ENCODE measurements at regions not wholly inside any gene's neighbourhood (a gene's known extent, or its start where the extent isn't known, plus 50 kb on each side); places are given as distances from the start of the nearest gene placed in this dataset.
A peak's percentile ranks its signal among the peaks of the same experiment; 100 is the strongest.

DNA sequence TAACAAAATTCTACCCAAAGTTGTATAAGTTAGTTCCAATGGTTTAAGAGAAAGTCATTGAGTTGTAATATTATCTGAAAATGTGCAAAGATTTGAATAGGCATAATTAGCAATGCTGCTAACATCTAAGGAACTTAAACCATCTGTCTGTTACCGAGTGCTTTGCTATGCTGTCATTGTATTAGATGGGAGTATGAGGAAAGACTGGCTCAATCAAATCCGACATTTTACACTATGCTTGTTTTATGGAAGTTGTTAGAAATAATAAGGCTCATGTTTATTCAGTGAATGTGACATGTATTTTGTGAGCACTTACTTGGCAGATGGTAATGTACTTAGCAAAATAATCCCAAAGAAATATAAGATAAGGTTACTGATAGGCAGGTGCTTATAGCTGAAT, 1715.1 kb downstream of the PCDH7 start:
- no peak for DNase-seq (ENCODE audit: low read depth)
- Histone ChIP-seq H3K36me3 (ENCODE audit: control insufficient read depth, insufficient read depth, low read length) (no peaks in the 10 kb centered on the region), H3K4me3 (ENCODE audit: low read depth, low read length) (no peak overlapping the region), H3K27me3 (ENCODE audit: control insufficient read depth, insufficient read depth, low read length) (no peaks in the 10 kb centered on the region)
- TF ChIP-seq, protein P1, sequence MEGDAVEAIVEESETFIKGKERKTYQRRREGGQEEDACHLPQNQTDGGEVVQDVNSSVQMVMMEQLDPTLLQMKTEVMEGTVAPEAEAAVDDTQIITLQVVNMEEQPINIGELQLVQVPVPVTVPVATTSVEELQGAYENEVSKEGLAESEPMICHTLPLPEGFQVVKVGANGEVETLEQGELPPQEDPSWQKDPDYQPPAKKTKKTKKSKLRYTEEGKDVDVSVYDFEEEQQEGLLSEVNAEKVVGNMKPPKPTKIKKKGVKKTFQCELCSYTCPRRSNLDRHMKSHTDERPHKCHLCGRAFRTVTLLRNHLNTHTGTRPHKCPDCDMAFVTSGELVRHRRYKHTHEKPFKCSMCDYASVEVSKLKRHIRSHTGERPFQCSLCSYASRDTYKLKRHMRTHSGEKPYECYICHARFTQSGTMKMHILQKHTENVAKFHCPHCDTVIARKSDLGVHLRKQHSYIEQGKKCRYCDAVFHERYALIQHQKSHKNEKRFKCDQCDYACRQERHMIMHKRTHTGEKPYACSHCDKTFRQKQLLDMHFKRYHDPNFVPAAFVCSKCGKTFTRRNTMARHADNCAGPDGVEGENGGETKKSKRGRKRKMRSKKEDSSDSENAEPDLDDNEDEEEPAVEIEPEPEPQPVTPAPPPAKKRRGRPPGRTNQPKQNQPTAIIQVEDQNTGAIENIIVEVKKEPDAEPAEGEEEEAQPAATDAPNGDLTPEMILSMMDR (IDR thresholded peaks at IDR 0.05; ENCODE audit: insufficient read depth, low read length, poor library complexity, severe bottlenecking): no peak

DNA sequence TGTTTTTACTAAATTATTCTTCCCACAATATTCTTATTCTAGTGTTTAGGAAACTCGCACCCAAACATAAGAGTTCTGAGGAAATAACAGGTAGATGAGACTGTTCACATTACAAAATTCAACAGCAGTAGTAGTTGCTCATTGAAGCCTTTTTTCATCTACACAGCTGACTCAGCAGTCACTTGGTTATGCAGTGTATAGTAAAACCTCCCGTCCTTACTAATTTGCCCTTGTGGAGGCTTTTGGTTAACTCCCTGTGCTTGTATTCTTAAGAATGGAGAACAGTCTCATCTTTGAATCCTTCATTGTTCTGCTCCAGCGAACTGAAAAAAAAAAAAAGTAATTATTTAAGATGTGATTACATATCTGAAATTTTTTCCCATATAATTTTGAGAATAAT, 1716.6 kb downstream of the PCDH7 start:
- no peaks in the 10 kb centered on the region for H3K27me3 ChIP-seq (ENCODE audit: control insufficient read depth, insufficient read depth, low read length)
- TF ChIP-seq, protein P1 (IDR thresholded peaks at IDR 0.05; ENCODE audit: insufficient read depth, low read length, poor library complexity, severe bottlenecking): no peak
- no peak for DNase-seq (ENCODE audit: low read depth)
- no peaks in the 10 kb centered on the region for H3K36me3 ChIP-seq (ENCODE audit: control insufficient read depth, insufficient read depth, low read length)
- no peak overlapping the region for H3K4me3 ChIP-seq (ENCODE audit: low read depth, low read length)

DNA sequence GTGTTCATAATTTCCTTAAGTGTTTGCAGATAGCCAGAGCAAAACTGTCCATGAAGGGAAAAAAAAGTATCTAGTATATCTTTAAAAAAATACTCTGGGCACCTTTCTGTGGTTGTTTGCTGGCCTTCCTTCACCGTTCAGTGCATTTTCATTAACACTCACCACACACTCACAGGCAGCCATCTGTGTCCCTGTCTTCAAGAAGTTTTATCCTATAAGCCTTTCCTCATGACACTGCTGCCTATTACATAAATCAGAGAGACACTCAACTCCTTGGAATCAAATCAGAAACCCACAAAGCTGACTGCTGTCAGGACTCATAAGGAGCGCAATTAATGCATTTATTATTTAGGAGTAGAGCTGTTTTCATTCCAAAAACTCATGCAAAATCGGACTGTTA, 1720.2 kb downstream of the PCDH7 start:
- TF ChIP-seq, protein P1 (IDR thresholded peaks at IDR 0.05; ENCODE audit: insufficient read depth, low read length, poor library complexity, severe bottlenecking): no peak
- H3K36me3 ChIP-seq (ENCODE audit: control insufficient read depth, insufficient read depth, low read length): no peaks in the 10 kb centered on the region
- H3K27me3 ChIP-seq (ENCODE audit: control insufficient read depth, insufficient read depth, low read length): no peaks in the 10 kb centered on the region
- no peak overlapping the region for H3K4me3 ChIP-seq (ENCODE audit: low read depth, low read length)
- DNase-seq (ENCODE audit: low read depth): peak; percentile 74

DNA sequence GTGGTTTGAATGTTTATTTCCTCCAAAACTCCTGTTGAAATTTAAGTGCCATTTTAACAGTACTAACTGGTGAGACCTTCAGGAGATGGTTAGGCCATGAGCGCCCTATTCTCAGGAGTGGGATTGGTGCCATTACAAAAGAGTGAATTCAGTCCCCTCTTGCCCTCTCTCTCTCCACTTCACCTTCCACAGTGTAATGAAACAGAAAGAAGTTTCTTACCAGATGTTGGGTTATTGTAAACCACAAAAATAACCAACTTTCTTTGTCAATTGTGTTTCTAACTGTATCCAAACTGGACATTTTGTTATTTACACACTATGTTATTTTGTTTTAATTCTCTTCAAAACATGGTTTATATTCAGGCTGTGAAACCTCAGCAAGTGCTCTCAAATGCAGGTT, 1734.3 kb downstream of the PCDH7 start:
- H3K27me3 ChIP-seq (ENCODE audit: control insufficient read depth, insufficient read depth, low read length): no peaks in the 10 kb centered on the region
- no peak for DNase-seq (ENCODE audit: low read depth)
- TF ChIP-seq, protein P1 (IDR thresholded peaks at IDR 0.05; ENCODE audit: insufficient read depth, low read length, poor library complexity, severe bottlenecking): no peak
- H3K36me3 ChIP-seq (ENCODE audit: control insufficient read depth, insufficient read depth, low read length): no peaks in the 10 kb centered on the region
- no peak overlapping the region for H3K4me3 ChIP-seq (ENCODE audit: low read depth, low read length)

DNA sequence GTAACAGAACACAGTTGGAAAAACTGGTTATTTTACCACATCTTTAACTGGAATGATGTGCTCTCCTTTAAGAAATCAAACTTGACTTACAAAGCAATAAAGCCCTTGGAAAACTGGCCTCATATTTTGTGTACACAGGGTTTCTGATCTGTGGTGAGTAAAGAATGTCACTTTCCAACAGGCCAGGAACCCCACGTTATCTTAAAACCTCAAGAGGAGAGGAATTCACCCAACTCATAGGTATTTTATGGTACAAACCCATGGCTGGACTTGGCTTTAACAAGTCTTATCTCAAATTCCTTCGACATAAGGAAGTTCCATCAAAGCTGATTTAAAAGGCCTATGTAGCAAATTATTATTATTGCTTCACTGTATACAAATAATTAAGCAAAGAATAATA, 1735.1 kb downstream of the PCDH7 start:
- no peak for DNase-seq (ENCODE audit: low read depth)

DNA sequence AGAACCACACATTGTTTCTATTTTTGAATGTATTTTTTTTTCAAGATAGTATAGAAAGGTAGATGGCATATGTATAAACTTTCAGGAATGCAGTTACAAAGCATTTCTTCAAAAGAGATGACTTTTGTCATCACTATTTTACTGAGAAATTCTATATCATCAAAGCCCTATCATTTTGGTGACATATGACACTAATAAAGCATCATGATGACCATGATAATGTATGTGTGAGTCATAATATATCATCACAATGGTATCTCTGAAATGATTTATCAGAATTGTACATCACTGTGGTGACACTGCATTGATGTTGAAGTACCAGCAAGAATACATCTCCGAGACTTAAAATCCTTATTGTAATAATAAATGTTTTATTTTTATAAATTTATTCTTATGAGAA, 1740.8 kb downstream of the PCDH7 start:
- TF ChIP-seq, protein P1 (IDR thresholded peaks at IDR 0.05; ENCODE audit: insufficient read depth, low read length, poor library complexity, severe bottlenecking): no peak
- H3K36me3 ChIP-seq (ENCODE audit: control insufficient read depth, insufficient read depth, low read length): no peaks in the 10 kb centered on the region
- DNase-seq (ENCODE audit: low read depth): no peak
- H3K27me3 ChIP-seq (ENCODE audit: control insufficient read depth, insufficient read depth, low read length): no peaks in the 10 kb centered on the region
- no peak overlapping the region for H3K4me3 ChIP-seq (ENCODE audit: low read depth, low read length)

More for the DNA sequence above, 1735.1 kb downstream of the PCDH7 start:
- H3K36me3 ChIP-seq (ENCODE audit: control insufficient read depth, insufficient read depth, low read length): no peaks in the 10 kb centered on the region
- no peak overlapping the region for H3K4me3 ChIP-seq (ENCODE audit: low read depth, low read length)
- no peaks in the 10 kb centered on the region for H3K27me3 ChIP-seq (ENCODE audit: control insufficient read depth, insufficient read depth, low read length)
- TF ChIP-seq, protein P1 (IDR thresholded peaks at IDR 0.05; ENCODE audit: insufficient read depth, low read length, poor library complexity, severe bottlenecking): no peak

Measured in kidney epithelial cell (primary cell).